GM12873 (cell line): ENCODE measurements at regions not wholly inside any gene's neighbourhood (a gene's known extent, or its start where the extent isn't known, plus 50 kb on each side); places are given as distances from the start of the nearest gene placed in this dataset.

Experiments
- TF ChIP-seq, protein P1 (sequence below): IDR thresholded peaks from 2 replicates; pipeline ENCODE4 v1.5.1; 2012; ENCODE audit warnings: low read depth, mild to moderate bottlenecking, moderate library complexity, low read length, control low read depth; ENCODE audit not compliant: insufficient read depth; ENCODE audit errors: missing control alignments

DNA sequence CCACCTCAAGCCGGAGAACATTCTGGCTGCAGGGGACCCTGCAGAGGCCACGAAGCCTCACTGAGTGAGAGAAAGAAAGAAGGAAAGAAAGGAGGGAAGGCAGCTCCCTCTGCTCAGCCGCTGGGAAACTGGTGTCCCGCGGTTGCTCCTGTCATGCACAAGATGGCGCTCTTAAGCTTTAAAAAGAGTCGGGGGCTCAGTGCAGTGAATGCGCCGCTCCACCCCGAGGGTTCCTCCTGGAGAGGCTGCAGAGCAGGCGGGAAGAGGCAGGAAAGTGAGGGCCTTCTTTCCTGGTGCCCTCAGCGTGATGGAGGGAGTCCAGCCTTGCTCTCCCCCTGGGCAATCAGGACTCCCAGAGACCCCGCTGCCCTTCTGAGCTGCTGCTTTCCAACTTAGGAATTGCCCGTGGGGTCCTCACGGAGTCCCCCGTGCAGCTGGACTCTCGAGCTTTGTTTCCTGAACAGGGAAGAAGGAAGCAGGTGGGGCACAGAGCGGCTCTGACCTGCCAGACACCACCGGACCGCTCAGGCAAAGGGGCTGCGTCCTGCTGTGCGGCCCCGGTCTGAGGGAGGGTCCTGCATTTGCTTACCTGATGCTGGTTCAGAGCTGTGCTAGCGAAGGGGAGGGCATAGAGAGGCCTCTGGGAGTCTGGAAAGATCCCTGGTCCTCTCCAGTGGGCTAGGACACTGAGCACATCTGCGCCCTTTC, 141.9 kb upstream of the MKI67 start:
- TF ChIP-seq, protein P1, sequence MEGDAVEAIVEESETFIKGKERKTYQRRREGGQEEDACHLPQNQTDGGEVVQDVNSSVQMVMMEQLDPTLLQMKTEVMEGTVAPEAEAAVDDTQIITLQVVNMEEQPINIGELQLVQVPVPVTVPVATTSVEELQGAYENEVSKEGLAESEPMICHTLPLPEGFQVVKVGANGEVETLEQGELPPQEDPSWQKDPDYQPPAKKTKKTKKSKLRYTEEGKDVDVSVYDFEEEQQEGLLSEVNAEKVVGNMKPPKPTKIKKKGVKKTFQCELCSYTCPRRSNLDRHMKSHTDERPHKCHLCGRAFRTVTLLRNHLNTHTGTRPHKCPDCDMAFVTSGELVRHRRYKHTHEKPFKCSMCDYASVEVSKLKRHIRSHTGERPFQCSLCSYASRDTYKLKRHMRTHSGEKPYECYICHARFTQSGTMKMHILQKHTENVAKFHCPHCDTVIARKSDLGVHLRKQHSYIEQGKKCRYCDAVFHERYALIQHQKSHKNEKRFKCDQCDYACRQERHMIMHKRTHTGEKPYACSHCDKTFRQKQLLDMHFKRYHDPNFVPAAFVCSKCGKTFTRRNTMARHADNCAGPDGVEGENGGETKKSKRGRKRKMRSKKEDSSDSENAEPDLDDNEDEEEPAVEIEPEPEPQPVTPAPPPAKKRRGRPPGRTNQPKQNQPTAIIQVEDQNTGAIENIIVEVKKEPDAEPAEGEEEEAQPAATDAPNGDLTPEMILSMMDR, result peak; percentile 66

DNA sequence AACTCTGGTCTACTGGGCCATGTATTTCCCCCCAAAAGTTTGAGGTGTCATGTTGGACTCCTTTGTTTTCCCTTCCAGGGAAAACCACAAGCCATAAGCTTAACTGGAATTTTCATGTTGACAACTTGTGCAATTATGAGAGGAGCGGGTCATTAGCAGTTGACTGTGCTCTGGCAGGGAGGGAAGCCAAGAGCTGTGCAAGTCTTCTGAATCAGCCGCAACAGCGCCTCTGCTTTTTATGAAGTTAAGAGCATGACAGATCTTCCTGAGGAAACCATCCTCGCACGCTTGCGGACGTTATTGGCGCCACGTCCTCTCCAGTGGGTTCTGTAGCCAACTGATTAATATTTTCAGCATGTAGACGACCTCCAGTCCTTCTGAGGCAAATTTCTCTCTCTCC, 148.7 kb upstream of the MKI67 start:
- TF ChIP-seq, protein P1, result no peak

DNA sequence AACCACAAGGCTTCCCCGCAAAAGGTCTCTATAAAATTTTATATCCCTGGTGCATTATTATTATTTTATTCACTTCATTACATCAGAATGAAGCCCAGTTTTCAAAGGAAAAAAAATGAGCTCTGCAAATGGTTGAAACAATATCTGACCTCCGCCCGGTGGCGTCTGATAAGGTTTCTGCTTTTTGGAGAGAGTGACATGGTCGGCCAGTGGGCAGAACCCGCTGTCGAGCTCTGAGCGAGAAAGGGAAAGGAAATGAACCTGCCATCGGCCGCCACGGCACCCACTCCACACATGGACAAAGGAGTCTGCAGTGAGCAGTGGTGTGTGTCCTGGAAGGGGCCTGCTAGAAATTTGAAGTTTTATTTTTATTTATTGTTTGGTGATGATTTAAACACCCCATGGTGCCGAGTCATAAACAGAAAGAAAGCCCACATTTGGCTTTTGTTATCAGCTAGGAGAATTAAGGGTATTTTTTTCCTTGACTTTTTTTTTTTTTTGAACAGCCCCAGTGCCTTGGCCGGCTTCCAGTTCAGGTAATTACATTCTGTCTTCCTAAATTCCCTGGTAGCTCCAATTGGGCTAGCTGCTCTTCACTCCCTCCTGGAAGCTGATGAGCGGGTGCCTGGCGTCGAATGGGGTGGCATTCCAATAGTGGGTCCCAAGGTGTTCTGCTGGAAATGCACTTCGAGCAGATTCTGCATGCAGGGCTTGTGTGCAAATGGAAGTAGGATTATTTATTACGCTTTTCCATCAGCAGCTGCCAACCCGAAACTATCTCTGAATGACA, 149.4 kb upstream of the MKI67 start:
- TF ChIP-seq, protein P1, result no peak

DNA sequence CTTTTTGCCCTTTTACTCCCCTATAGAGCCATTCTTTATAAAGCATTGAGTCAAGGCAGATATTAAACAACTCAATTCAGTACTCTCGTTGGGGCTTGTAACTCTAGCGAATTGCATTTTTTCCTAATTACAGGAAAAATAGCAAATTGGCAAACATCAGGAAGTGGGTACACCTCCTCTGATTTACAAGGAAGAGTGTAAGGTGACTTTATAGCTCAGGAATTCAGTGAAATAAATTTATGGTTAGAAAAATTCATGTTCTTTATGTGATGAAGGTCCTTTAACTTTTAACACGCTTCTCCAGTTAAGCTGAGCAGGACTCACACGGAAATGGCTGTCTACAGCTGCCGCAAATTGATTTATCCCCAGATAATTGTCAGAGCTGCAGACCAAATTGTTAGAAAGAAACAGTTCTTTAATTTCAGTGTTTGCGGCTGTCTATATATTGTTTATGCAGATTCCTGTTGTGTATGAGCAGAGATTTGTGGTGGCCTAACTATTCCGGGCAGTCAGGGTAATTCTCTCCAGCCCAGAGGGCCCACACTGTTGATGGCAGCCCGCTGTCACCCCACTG, 151.1 kb upstream of the MKI67 start:
- TF ChIP-seq, protein P1, result no peak

DNA sequence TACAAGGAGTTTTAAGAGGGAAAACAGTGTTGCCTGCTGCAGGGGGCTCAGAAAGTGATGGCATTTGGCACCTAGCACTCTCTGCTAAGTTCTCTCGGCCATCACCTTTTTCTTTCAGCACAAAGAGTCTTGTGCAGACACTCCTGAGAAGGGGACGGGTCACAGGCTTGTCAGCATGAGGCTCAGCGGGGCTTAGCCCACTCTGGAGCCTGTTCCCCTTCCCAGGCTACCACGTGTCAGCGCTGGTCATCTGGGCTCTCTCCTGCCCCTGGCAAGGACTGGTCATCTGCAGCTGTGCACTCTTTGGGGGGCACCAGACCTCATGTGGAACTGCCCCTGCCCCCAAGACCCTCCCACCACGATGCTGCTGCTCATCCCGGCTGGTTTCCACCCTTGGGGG, 152.1 kb upstream of the MKI67 start:
- TF ChIP-seq, protein P1, result no peak

DNA sequence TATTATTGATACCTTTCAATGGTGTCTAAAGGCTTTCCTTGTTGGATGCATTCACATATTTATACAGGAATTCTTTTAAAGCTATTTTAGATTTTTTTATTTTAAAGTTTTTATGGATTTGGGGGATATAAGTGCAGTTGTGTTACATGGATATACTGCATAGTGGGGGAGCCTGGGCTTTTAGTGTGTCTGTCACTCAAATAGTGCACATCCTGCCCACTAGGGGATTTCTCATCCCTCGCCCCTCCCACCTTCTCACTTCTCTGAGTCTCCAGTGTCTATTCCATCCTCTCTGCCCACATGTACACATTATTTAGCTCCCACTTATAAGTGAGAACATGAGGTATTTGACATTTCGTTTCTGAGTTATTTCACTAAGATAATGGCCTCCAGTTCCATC, 154.0 kb upstream of the MKI67 start:
- TF ChIP-seq, protein P1, result peak; percentile 7

DNA sequence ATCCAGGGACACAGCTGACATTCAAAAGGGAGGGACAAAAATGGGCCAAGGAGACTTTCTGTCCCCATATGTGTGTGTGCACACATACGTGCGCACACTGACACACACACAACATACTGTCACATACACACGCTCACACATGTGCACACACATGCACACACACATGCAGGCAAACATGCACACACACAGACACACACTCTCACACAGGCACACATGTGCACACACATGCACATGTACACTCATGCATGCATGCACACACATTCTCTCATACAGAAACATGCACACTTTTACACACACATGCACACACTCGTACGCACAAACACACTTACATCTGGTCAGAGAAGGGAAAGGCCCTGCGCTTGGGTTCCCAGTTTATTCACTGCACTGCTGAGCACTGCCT, 155.1 kb upstream of the MKI67 start:
- TF ChIP-seq, protein P1, result no peak
